HCT116 (cell line): ENCODE measurements at regions not wholly inside any gene's neighbourhood (a gene's known extent, or its start where the extent isn't known, plus 50 kb on each side); places are given as distances from the start of the nearest gene placed in this dataset.

ENCODE experiments used
- ATAC-seq: fragments of 200-7000 bp; cut with Tn5 transposase; 2 replicates; pipeline ENCODE4 v1.9.1; 2020; ENCODE audit warnings: mild to moderate bottlenecking, moderate library complexity
- BruUV-seq: library from RNA; stranded (reverse); fragments of 400-500 nt; replicated peaks from 2 replicates; lab custom pipeline; 2021; lab: Mats Ljungman, UMichigan
- CTCF ChIA-PET: fragments of 300-600 bp; sonication (Branson Sonifier 250); formaldehyde crosslinking; loops from one replicate; lab custom pipeline; 2021; ENCODE audit warnings: antibody characterized with exemption; lab: Charles Lee
- POLR2A ChIA-PET: fragments of 300-600, 350-600 bp; sonication (Branson Sonifier 250); formaldehyde crosslinking; loops from one replicate; lab custom pipeline; 2021; ENCODE audit warnings: antibody characterized with exemption; lab: Charles Lee
- RAD21 ChIA-PET, 2 experiments: fragments of 300-600 bp; sonication (Branson Sonifier 250); formaldehyde crosslinking; loops; one replicate each; lab custom pipeline; 2023; ENCODE audit warnings: low total read pairs in 2 of 2; ENCODE audit not compliant: uncharacterized antibody in 2 of 2, unreplicated experiment in 2 of 2, low non-redundant PET in 1 of 2; lab: Charles Lee
- DNase-seq: peaks from one replicate; pipeline ENCODE4 v3.0.0-alpha.2; 2010; ENCODE audit warnings: low read depth, low spot score
- H2AFZ ChIP-seq: fragments of 200-600 bp; shearing (Covaris generic), sonication (generic); 2 replicates; pipeline ENCODE4 v1.6.1; 2017; ENCODE audit warnings: low read depth, mixed run types, mixed read lengths, antibody characterized with exemption, low read length; ENCODE audit not compliant: poor library complexity, severe bottlenecking
- H3K27ac ChIP-seq: 2 replicates; pipeline ENCODE4 v1.5.1; 2012; ENCODE audit warnings: low read depth, low read length
- H3K27me3 ChIP-seq: fragments of 200-600 bp; sonication (generic); 2 replicates; pipeline ENCODE4 v1.6.1; 2016; ENCODE audit warnings: mixed run types, low read length, mixed read lengths; ENCODE audit not compliant: insufficient read depth
- H3K36me3 ChIP-seq, 2 experiments: fragments of 200-500 bp in 1 of 2; fragments of 200-600 bp in 1 of 2; sonication (Bioruptor generic) in 1 of 2; sonication (generic) in 1 of 2; 2 replicates each; pipeline versions ENCODE4 v1.5.1 to v1.6.1; 2014 to 2016; ENCODE audit warnings: low read length in 2 of 2, inconsistent platforms in 1 of 2, mixed read lengths in 1 of 2, mixed run types in 1 of 2; ENCODE audit not compliant: insufficient read depth in 2 of 2, control insufficient read depth in 1 of 2
- H3K4me1 ChIP-seq, 2 experiments: fragments of 200-600 bp in 1 of 2; sonication (generic) in 1 of 2; 2 replicates each; pipeline versions ENCODE4 v1.5.1 to v1.6.1; 2012 to 2017; ENCODE audit warnings: low read length in 2 of 2, inconsistent platforms in 1 of 2, mild to moderate bottlenecking in 1 of 2, mixed read lengths in 1 of 2, mixed run types in 1 of 2, moderate library complexity in 1 of 2; ENCODE audit not compliant: insufficient read depth in 2 of 2, control insufficient read depth in 1 of 2
- H3K4me2 ChIP-seq: fragments of 200-600 bp; sonication (generic); 2 replicates; pipeline ENCODE4 v1.6.1; 2017; ENCODE audit warnings: mixed run types, low read length, mixed read lengths
- H3K4me3 ChIP-seq, 2 experiments: fragments of 200-600 bp in 1 of 2; sonication (generic) in 1 of 2; replicated peaks in 1 of 2; 2 replicates each; pipeline ENCODE4 v1.5.1; 2011 to 2016; ENCODE audit warnings: low read length in 2 of 2, control low read depth in 1 of 2, low read depth in 1 of 2, mild to moderate bottlenecking in 1 of 2, mixed read lengths in 1 of 2, mixed run types in 1 of 2
- H3K79me2 ChIP-seq: fragments of 200-600 bp; sonication (generic); 2 replicates; pipeline ENCODE4 v1.6.1; 2017; ENCODE audit warnings: mild to moderate bottlenecking, mixed run types, low read length, moderate library complexity, mixed read lengths; ENCODE audit not compliant: insufficient read depth
- H3K9ac ChIP-seq: fragments of 200-600 bp; sonication (generic); 2 replicates; pipeline ENCODE4 v1.6.1; 2016; ENCODE audit warnings: low read length, mixed read lengths
- H3K9me2 ChIP-seq: fragments of 200-600 bp; sonication (generic), shearing (Covaris generic); 2 replicates; pipeline ENCODE4 v1.6.1; 2017; ENCODE audit warnings: mixed run types, mild to moderate bottlenecking, moderate library complexity; ENCODE audit not compliant: insufficient read depth
- H3K9me3 ChIP-seq, 2 experiments: fragments of 200-500 bp in 1 of 2; fragments of 200-600 bp in 1 of 2; sonication (Bioruptor generic) in 1 of 2; sonication (generic) in 1 of 2; 2 replicates each; pipeline ENCODE4 v1.6.1; 2014 to 2017; ENCODE audit warnings: low read length in 2 of 2, mixed read lengths in 2 of 2, inconsistent platforms in 1 of 2, low read depth in 1 of 2, mild to moderate bottlenecking in 1 of 2, mixed run types in 1 of 2, moderate library complexity in 1 of 2; ENCODE audit not compliant: control insufficient read depth in 1 of 2, insufficient read depth in 1 of 2
- H4K20me1 ChIP-seq: fragments of 200-600 bp; sonication (generic), shearing (Covaris generic); 2 replicates; pipeline ENCODE4 v1.6.1; 2017; ENCODE audit warnings: mixed run types, mild to moderate bottlenecking, moderate library complexity; ENCODE audit not compliant: insufficient read depth
- CBX3 ChIP-seq: IDR thresholded peaks from 2 replicates; pipeline ENCODE4 v1.6.1; 2012; ENCODE audit warnings: low read depth
- EGR1 ChIP-seq: IDR thresholded peaks from 2 replicates; pipeline ENCODE4 v1.6.1; 2012; ENCODE audit warnings: low read depth
- ELF1 ChIP-seq: IDR thresholded peaks from 2 replicates; pipeline ENCODE4 v1.6.1; 2012; ENCODE audit warnings: low read depth, borderline replicate concordance
- FOSL1 ChIP-seq: IDR thresholded peaks from 2 replicates; pipeline ENCODE4 v1.6.1; 2012; ENCODE audit warnings: low read depth
- JUND ChIP-seq: IDR thresholded peaks from 2 replicates; pipeline ENCODE4 v1.6.1; 2012
- MAX ChIP-seq: IDR thresholded peaks from 2 replicates; pipeline ENCODE4 v1.6.1; 2012
- POLR2A ChIP-seq: IDR thresholded peaks from 2 replicates; pipeline ENCODE4 v1.7.0; 2011; ENCODE audit warnings: borderline replicate concordance; ENCODE audit not compliant: insufficient read depth, insufficient read length; ENCODE audit errors: extremely low read depth
- RAD21 ChIP-seq: IDR thresholded peaks from 2 replicates; pipeline ENCODE4 v1.6.1; 2012; ENCODE audit warnings: low read depth, mild to moderate bottlenecking
- REST ChIP-seq: IDR thresholded peaks from 2 replicates; pipeline ENCODE4 v1.6.1; 2012; ENCODE audit warnings: low read depth
- SIN3A ChIP-seq: IDR thresholded peaks from 2 replicates; pipeline ENCODE4 v1.6.1; 2012; ENCODE audit warnings: low read depth
- SP1 ChIP-seq: IDR thresholded peaks from 2 replicates; pipeline ENCODE4 v1.6.1; 2012; ENCODE audit warnings: low read depth
- TCF7L2 ChIP-seq: IDR thresholded peaks from 2 replicates; pipeline ENCODE4 v1.7.0; 2011; ENCODE audit warnings: borderline replicate concordance, inconsistent platforms; ENCODE audit not compliant: insufficient read depth, insufficient read length; ENCODE audit errors: extremely low read depth
- intact Hi-C: fragments of 100-400 bp; cut with micrococcal nuclease; formaldehyde crosslinking; loops from 2 replicates; pipeline ENCODE4 v1.10.0; 2022
- TF ChIP-seq, protein P1 (sequence below): IDR thresholded peaks from 2 replicates; pipeline ENCODE4 v1.6.1; 2011; ENCODE audit warnings: mild to moderate bottlenecking, low read length, moderate library complexity; ENCODE audit not compliant: insufficient replicate concordance; ENCODE audit errors: extremely low read depth
- TF ChIP-seq, protein P2 (sequence below), 3 experiments: fragments of 200-600 bp in 1 of 3; sonication (generic) in 1 of 3; IDR thresholded peaks in 2 of 3; conservative IDR thresholded peaks in 1 of 3; 2 replicates each; pipeline ENCODE4 v1.5.1; 2012 to 2017; ENCODE audit warnings: low read depth in 2 of 3, low read length in 2 of 3, antibody characterized with exemption in 1 of 3, borderline replicate concordance in 1 of 3, control low read depth in 1 of 3, mild to moderate bottlenecking in 1 of 3, mixed read lengths in 1 of 3, mixed run types in 1 of 3, moderate library complexity in 1 of 3; ENCODE audit not compliant: insufficient read depth in 1 of 3

DNA sequence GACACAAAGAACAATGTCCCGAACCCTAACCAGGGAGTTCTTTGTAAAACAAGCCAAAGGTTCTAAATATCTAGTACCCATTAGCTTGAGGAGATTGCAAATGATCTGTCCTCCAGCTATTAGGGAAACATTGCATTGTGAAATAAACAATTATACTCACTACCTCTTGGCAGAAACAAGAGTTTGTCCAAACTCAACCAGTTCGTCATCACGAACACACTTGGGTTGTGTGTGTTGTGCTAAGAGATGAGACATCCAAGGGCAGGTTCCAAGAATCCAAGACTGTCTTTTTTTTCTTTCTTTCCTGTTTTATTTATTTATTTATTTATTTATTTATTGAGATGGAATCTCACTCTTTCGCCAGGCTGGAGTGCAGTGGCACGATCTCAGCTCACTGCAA, 793.1 kb upstream of the AUTS2 start:
- H3K27ac ChIP-seq: no peak overlapping the region
- no TSS peak for BruUV-seq
- H3K27me3 ChIP-seq: no peaks in the 10 kb centered on the region
- H3K4me2 ChIP-seq: no peak overlapping the region
- intact Hi-C loops: no loop called here
- H4K20me1 ChIP-seq: no peaks in the 10 kb centered on the region
- H3K9ac ChIP-seq: no peak overlapping the region
- no peaks in the 10 kb centered on the region for H3K36me3 ChIP-seq
- RAD21 ChIA-PET: no interaction called here
- peaks cover 3 to 9% of the 10 kb centered on the region in 2 experiments; a peak in 2 of 4 replicates for H3K9me3 ChIP-seq
- H3K79me2 ChIP-seq: no peaks in the 10 kb centered on the region
- H3K4me3 ChIP-seq: no peak overlapping the region
- POLR2A ChIA-PET: no interaction called here
- H3K9me2 ChIP-seq: no peaks in the 10 kb centered on the region
- H3K4me1 ChIP-seq: no peaks in the 10 kb centered on the region
- DNase-seq (no peak), ATAC-seq (no peak)
- H2AFZ ChIP-seq: no peak overlapping the region
- CTCF ChIA-PET: no interaction called here
- no peak for TF ChIP-seq POLR2A
- no peak for TF ChIP-seq REST
- no peak for TF ChIP-seq MAX
- TF ChIP-seq EGR1: no peak
- TF ChIP-seq ELF1: no peak
- TF ChIP-seq TCF7L2: no peak
- TF ChIP-seq RAD21: no peak
- TF ChIP-seq SP1: no peak
- no peak for TF ChIP-seq SIN3A
- TF ChIP-seq, protein P1, sequence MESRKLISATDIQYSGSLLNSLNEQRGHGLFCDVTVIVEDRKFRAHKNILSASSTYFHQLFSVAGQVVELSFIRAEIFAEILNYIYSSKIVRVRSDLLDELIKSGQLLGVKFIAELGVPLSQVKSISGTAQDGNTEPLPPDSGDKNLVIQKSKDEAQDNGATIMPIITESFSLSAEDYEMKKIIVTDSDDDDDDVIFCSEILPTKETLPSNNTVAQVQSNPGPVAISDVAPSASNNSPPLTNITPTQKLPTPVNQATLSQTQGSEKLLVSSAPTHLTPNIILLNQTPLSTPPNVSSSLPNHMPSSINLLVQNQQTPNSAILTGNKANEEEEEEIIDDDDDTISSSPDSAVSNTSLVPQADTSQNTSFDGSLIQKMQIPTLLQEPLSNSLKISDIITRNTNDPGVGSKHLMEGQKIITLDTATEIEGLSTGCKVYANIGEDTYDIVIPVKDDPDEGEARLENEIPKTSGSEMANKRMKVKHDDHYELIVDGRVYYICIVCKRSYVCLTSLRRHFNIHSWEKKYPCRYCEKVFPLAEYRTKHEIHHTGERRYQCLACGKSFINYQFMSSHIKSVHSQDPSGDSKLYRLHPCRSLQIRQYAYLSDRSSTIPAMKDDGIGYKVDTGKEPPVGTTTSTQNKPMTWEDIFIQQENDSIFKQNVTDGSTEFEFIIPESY: no peak
- TF ChIP-seq, protein P2, sequence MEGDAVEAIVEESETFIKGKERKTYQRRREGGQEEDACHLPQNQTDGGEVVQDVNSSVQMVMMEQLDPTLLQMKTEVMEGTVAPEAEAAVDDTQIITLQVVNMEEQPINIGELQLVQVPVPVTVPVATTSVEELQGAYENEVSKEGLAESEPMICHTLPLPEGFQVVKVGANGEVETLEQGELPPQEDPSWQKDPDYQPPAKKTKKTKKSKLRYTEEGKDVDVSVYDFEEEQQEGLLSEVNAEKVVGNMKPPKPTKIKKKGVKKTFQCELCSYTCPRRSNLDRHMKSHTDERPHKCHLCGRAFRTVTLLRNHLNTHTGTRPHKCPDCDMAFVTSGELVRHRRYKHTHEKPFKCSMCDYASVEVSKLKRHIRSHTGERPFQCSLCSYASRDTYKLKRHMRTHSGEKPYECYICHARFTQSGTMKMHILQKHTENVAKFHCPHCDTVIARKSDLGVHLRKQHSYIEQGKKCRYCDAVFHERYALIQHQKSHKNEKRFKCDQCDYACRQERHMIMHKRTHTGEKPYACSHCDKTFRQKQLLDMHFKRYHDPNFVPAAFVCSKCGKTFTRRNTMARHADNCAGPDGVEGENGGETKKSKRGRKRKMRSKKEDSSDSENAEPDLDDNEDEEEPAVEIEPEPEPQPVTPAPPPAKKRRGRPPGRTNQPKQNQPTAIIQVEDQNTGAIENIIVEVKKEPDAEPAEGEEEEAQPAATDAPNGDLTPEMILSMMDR (IDR thresholded peaks at IDR 0.05 in 2 of 3, conservative IDR thresholded peaks at IDR 0.05 in 1 of 3; ENCODE audit: borderline replicate concordance in 1 of 3, insufficient read depth in 1 of 3, low read depth in 2 of 3, low read length in 2 of 3): no peak
- TF ChIP-seq JUND: no peak
- no peak for TF ChIP-seq FOSL1
- no peak for TF ChIP-seq CBX3
